ENCODE measurements at regions not wholly inside any gene's neighbourhood (a gene's known extent, or its start where the extent isn't known, plus 50 kb on each side); places are given as distances from the start of the nearest gene placed in this dataset.
A peak's percentile ranks its signal among the peaks of the same experiment; 100 is the strongest.
"Not testable (repeated sequence)": the region's sequence is repeated elsewhere in the genome, so short reads cannot be mapped to it uniquely, and the experiment has no call there.

GRCh38 chr2:111424176-111424575 lies 303.5 kb downstream of the BCL2L11 start:
- H3K9me3 ChIP-seq (ENCODE audit: control insufficient read depth in 1 of 2, insufficient read depth in 1 of 2, low read length in 2 of 2); H3K36me3 Mint-ChIP-seq (ENCODE audit: low read depth); H3K4me3 ChIP-seq (ENCODE audit: low read length); intact Hi-C loops (cut with DNase I, micrococcal nuclease); POLR2A ChIA-PET; H3K27ac Mint-ChIP-seq; H3K27me3 ChIP-seq (ENCODE audit: control insufficient read depth in 1 of 2, insufficient read depth in 2 of 2, low read length in 2 of 2); H3K4me1 Mint-ChIP-seq (ENCODE audit: low read depth); DNase-seq; H3K4me3 Mint-ChIP-seq; CTCF ChIA-PET; H3K9me3 Mint-ChIP-seq; H3K27ac ChIP-seq (ENCODE audit: low read depth in 1 of 2, low read length in 2 of 2); H3K27me3 Mint-ChIP-seq; H3K36me3 ChIP-seq (ENCODE audit: insufficient read depth, low read length): not testable (repeated sequence)
- peaks cover 19% of the 10 kb centered on the region for H3K4me1 ChIP-seq (ENCODE audit: insufficient read depth, low read length)
- peak; percentile 69 for ATAC-seq (ENCODE audit: poor library complexity)

GRCh38 chr2:111424851-111425309 lies 304.2 kb downstream of the BCL2L11 start:
- intact Hi-C loops (cut with DNase I, micrococcal nuclease); H3K27ac Mint-ChIP-seq; H3K9me3 ChIP-seq (ENCODE audit: control insufficient read depth in 1 of 2, insufficient read depth in 1 of 2, low read length in 2 of 2); H3K27me3 Mint-ChIP-seq; H3K9me3 Mint-ChIP-seq; H3K36me3 ChIP-seq (ENCODE audit: insufficient read depth, low read length); H3K27me3 ChIP-seq (ENCODE audit: control insufficient read depth in 1 of 2, insufficient read depth in 2 of 2, low read length in 2 of 2); H3K4me3 ChIP-seq (ENCODE audit: low read length); CTCF ChIA-PET; H3K36me3 Mint-ChIP-seq (ENCODE audit: low read depth); H3K4me3 Mint-ChIP-seq; POLR2A ChIA-PET; H3K4me1 Mint-ChIP-seq (ENCODE audit: low read depth): not testable (repeated sequence)
- DNase-seq (peak in 12 of 14 experiments; percentile 8 to 72 (median 31)), ATAC-seq (ENCODE audit: poor library complexity) (peak; percentile 75)
- Histone ChIP-seq H3K27ac (ENCODE audit: low read depth in 1 of 2, low read length in 2 of 2) (peak overlapping the region; percentile 21 to 22), H3K4me1 (ENCODE audit: insufficient read depth, low read length) (peaks cover 19% of the 10 kb centered on the region)

GRCh38 chr2:111425789-111426201 lies 305.1 kb downstream of the BCL2L11 start:
- H3K36me3 Mint-ChIP-seq (ENCODE audit: low read depth); H3K27me3 Mint-ChIP-seq; H3K9me3 ChIP-seq (ENCODE audit: control insufficient read depth in 1 of 2, insufficient read depth in 1 of 2, low read length in 2 of 2); POLR2A ChIA-PET; H3K4me1 Mint-ChIP-seq (ENCODE audit: low read depth); H3K9me3 Mint-ChIP-seq; H3K36me3 ChIP-seq (ENCODE audit: insufficient read depth, low read length); H3K4me3 Mint-ChIP-seq; H3K4me3 ChIP-seq (ENCODE audit: low read length); H3K27me3 ChIP-seq (ENCODE audit: control insufficient read depth in 1 of 2, insufficient read depth in 2 of 2, low read length in 2 of 2); CTCF ChIA-PET; ATAC-seq (ENCODE audit: poor library complexity); intact Hi-C loops (cut with DNase I, micrococcal nuclease): not testable (repeated sequence)
- H3K27ac ChIP-seq (ENCODE audit: low read depth in 1 of 2, low read length in 2 of 2): peak overlapping the region in 1 of 2 donors; percentile 22
- DNase-seq: peak in 1 of 14 experiments; percentile 19
- peak overlapping the region; percentile 44 for H3K27ac Mint-ChIP-seq
- peaks cover 19% of the 10 kb centered on the region for H3K4me1 ChIP-seq (ENCODE audit: insufficient read depth, low read length)

- H3K27me3 Mint-ChIP-seq; H3K4me3 Mint-ChIP-seq; CTCF ChIA-PET; H3K36me3 ChIP-seq (ENCODE audit: insufficient read depth, low read length); ATAC-seq (ENCODE audit: poor library complexity); POLR2A ChIA-PET; H3K9me3 Mint-ChIP-seq; H3K27ac Mint-ChIP-seq; H3K36me3 Mint-ChIP-seq (ENCODE audit: low read depth); H3K9me3 ChIP-seq (ENCODE audit: control insufficient read depth in 1 of 2, insufficient read depth in 1 of 2, low read length in 2 of 2); intact Hi-C loops (cut with DNase I, micrococcal nuclease); H3K27me3 ChIP-seq (ENCODE audit: control insufficient read depth in 1 of 2, insufficient read depth in 2 of 2, low read length in 2 of 2); H3K4me1 Mint-ChIP-seq (ENCODE audit: low read depth); H3K27ac ChIP-seq (ENCODE audit: low read depth in 1 of 2, low read length in 2 of 2); H3K4me3 ChIP-seq (ENCODE audit: low read length): not testable (repeated sequence)
- DNase-seq: peak in 1 of 14 experiments; percentile 5
- H3K4me1 ChIP-seq (ENCODE audit: insufficient read depth, low read length): peaks cover 21% of the 10 kb centered on the region
These were observed 306.6 kb downstream of the BCL2L11 start for GRCh38 chr2:111427346-111427745.

GRCh38 chr2:111428915-111429314 lies 308.2 kb downstream of the BCL2L11 start:
- H3K27ac ChIP-seq (ENCODE audit: low read depth in 1 of 2, low read length in 2 of 2); H3K27me3 Mint-ChIP-seq; H3K9me3 Mint-ChIP-seq; POLR2A ChIA-PET; H3K36me3 Mint-ChIP-seq (ENCODE audit: low read depth); H3K27me3 ChIP-seq (ENCODE audit: control insufficient read depth in 1 of 2, insufficient read depth in 2 of 2, low read length in 2 of 2); CTCF ChIA-PET; H3K36me3 ChIP-seq (ENCODE audit: insufficient read depth, low read length); H3K27ac Mint-ChIP-seq; H3K4me1 Mint-ChIP-seq (ENCODE audit: low read depth); DNase-seq; H3K4me3 ChIP-seq (ENCODE audit: low read length); intact Hi-C loops (cut with DNase I, micrococcal nuclease); H3K9me3 ChIP-seq (ENCODE audit: control insufficient read depth in 1 of 2, insufficient read depth in 1 of 2, low read length in 2 of 2); H3K4me3 Mint-ChIP-seq; ATAC-seq (ENCODE audit: poor library complexity): not testable (repeated sequence)
- H3K4me1 ChIP-seq (ENCODE audit: insufficient read depth, low read length): peaks cover 20% of the 10 kb centered on the region

GRCh38 chr2:111429353-111429752 lies 308.6 kb downstream of the BCL2L11 start:
- H3K9me3 Mint-ChIP-seq; H3K9me3 ChIP-seq (ENCODE audit: control insufficient read depth in 1 of 2, insufficient read depth in 1 of 2, low read length in 2 of 2); H3K36me3 ChIP-seq (ENCODE audit: insufficient read depth, low read length); H3K27ac Mint-ChIP-seq; intact Hi-C loops (cut with DNase I, micrococcal nuclease); POLR2A ChIA-PET; H3K27ac ChIP-seq (ENCODE audit: low read depth in 1 of 2, low read length in 2 of 2); H3K4me3 ChIP-seq (ENCODE audit: low read length); H3K27me3 ChIP-seq (ENCODE audit: control insufficient read depth in 1 of 2, insufficient read depth in 2 of 2, low read length in 2 of 2); H3K4me3 Mint-ChIP-seq; H3K36me3 Mint-ChIP-seq (ENCODE audit: low read depth); CTCF ChIA-PET; H3K27me3 Mint-ChIP-seq; H3K4me1 Mint-ChIP-seq (ENCODE audit: low read depth): not testable (repeated sequence)
- ATAC-seq (ENCODE audit: poor library complexity) (peak; percentile 40), DNase-seq (peak in 1 of 14 experiments; percentile 10)
- peaks cover 18% of the 10 kb centered on the region for H3K4me1 ChIP-seq (ENCODE audit: insufficient read depth, low read length)

GRCh38 chr2:111430817-111431661 lies 310.3 kb downstream of the BCL2L11 start:
- H3K4me3 Mint-ChIP-seq; H3K27me3 ChIP-seq (ENCODE audit: control insufficient read depth in 1 of 2, insufficient read depth in 2 of 2, low read length in 2 of 2); H3K36me3 ChIP-seq (ENCODE audit: insufficient read depth, low read length); H3K4me1 Mint-ChIP-seq (ENCODE audit: low read depth); H3K4me3 ChIP-seq (ENCODE audit: low read length); H3K9me3 Mint-ChIP-seq; H3K36me3 Mint-ChIP-seq (ENCODE audit: low read depth); intact Hi-C loops (cut with DNase I, micrococcal nuclease); H3K27ac ChIP-seq (ENCODE audit: low read depth in 1 of 2, low read length in 2 of 2); H3K4me1 ChIP-seq (ENCODE audit: insufficient read depth, low read length); POLR2A ChIA-PET; H3K27ac Mint-ChIP-seq; H3K27me3 Mint-ChIP-seq; H3K9me3 ChIP-seq (ENCODE audit: control insufficient read depth in 1 of 2, insufficient read depth in 1 of 2, low read length in 2 of 2); DNase-seq; CTCF ChIA-PET; ATAC-seq (ENCODE audit: poor library complexity): not testable (repeated sequence)
